GM23248 (cell line): ENCODE measurements at regions not wholly inside any gene's neighbourhood (a gene's known extent, or its start where the extent isn't known, plus 50 kb on each side); places are given as distances from the start of the nearest gene placed in this dataset.

ENCODE experiments used
- DNase-seq: peaks from one replicate; pipeline ENCODE4 v3.0.0-alpha.2; 2015
- H2AFZ ChIP-seq: fragments of 200-600 bp; sonication (generic); 2 replicates; pipeline ENCODE4 v1.6.1; 2016; ENCODE audit warnings: antibody characterized with exemption
- H3F3A ChIP-seq: fragments of 200-600 bp; sonication (generic); 2 replicates; pipeline ENCODE4 v1.6.1; 2016; ENCODE audit warnings: mild to moderate bottlenecking, antibody characterized with exemption, mixed run types; ENCODE audit not compliant: insufficient read depth
- H3K27ac ChIP-seq: fragments of 200-600 bp; sonication (generic); 2 replicates; pipeline ENCODE4 v1.5.1; 2016; ENCODE audit warnings: mild to moderate bottlenecking
- H3K27me3 ChIP-seq: fragments of 200-600 bp; sonication (generic); replicated peaks from 2 replicates; pipeline ENCODE4 v1.6.1; 2016; ENCODE audit warnings: mild to moderate bottlenecking; ENCODE audit not compliant: insufficient read depth
- H3K36me3 ChIP-seq: fragments of 200-600 bp; sonication (generic); 2 replicates; pipeline ENCODE4 v1.6.1; 2016; ENCODE audit warnings: low read depth, mild to moderate bottlenecking
- H3K4me1 ChIP-seq: fragments of 200-600 bp; sonication (generic); 2 replicates; pipeline ENCODE4 v1.6.1; 2016; ENCODE audit warnings: mild to moderate bottlenecking; ENCODE audit not compliant: insufficient read depth
- H3K4me2 ChIP-seq: fragments of 200-600 bp; sonication (generic); one replicate; pipeline ENCODE4 v1.6.1; 2016; ENCODE audit warnings: mild to moderate bottlenecking; ENCODE audit not compliant: unreplicated experiment
- H3K4me3 ChIP-seq: fragments of 200-600 bp; sonication (generic); 2 replicates; pipeline ENCODE4 v1.5.1; 2016; ENCODE audit warnings: mild to moderate bottlenecking
- H3K79me2 ChIP-seq: fragments of 200-600 bp; sonication (generic); 2 replicates; pipeline ENCODE4 v1.6.1; 2016; ENCODE audit warnings: mild to moderate bottlenecking; ENCODE audit not compliant: insufficient read depth
- H3K9ac ChIP-seq: fragments of 200-600 bp; sonication (generic); 2 replicates; pipeline ENCODE4 v1.6.1; 2016; ENCODE audit warnings: mild to moderate bottlenecking
- H3K9me2 ChIP-seq: fragments of 200-600 bp; sonication (generic); 2 replicates; pipeline ENCODE4 v1.6.1; 2016; ENCODE audit warnings: mixed run types, mild to moderate bottlenecking, moderate library complexity; ENCODE audit not compliant: insufficient read depth
- H3K9me3 ChIP-seq: fragments of 200-600 bp; sonication (generic); one replicate; pipeline ENCODE4 v1.6.1; 2017; ENCODE audit warnings: low read depth
- H4K20me1 ChIP-seq: fragments of 200-600 bp; sonication (generic); 2 replicates; pipeline ENCODE4 v1.6.0; 2016; ENCODE audit not compliant: insufficient read depth
- EZH2 ChIP-seq: fragments of 200-600 bp; sonication (generic); IDR thresholded peaks from 2 replicates; pipeline ENCODE4 v1.6.1; 2018; ENCODE audit warnings: antibody characterized with exemption, mild to moderate bottlenecking; ENCODE audit not compliant: insufficient read depth, poor library complexity, severe bottlenecking
- EZH2phosphoT487 ChIP-seq: fragments of 200-600 bp; sonication (generic); IDR thresholded peaks from 2 replicates; pipeline ENCODE4 v1.6.1; 2018; ENCODE audit warnings: antibody characterized with exemption, moderate library complexity, mild to moderate bottlenecking, low read depth; ENCODE audit not compliant: insufficient read depth
- WGBS, 2 experiments: methylation state at CpG; one replicate each; pipeline ENCODE4 v1.1.6; 2015 to 2017; ENCODE audit warnings: low lambda C conversion rate in 2 of 2, low coverage in 1 of 2; ENCODE audit errors: missing lambda C conversion rate in 2 of 2; 5-methylcytosine and 5-hydroxymethylcytosine counted together
- in situ Hi-C: fragments of 300-500 bp; cut with MboI; formaldehyde crosslinking; loops from 2 replicates; pipeline ENCODE4 v1.15.0; 2020

GRCh38 chr11:129734654-129735053, 81.0 kb upstream of the TMEM45B start:
- no peak for TF ChIP-seq EZH2phosphoT487
- no peak for TF ChIP-seq EZH2
- Histone ChIP-seq H3K4me2 (no peak overlapping the region), H3F3A (no peaks in the 10 kb centered on the region), H3K4me3 (no peak overlapping the region), H4K20me1 (no peaks in the 10 kb centered on the region), H3K79me2 (no peaks in the 10 kb centered on the region), H3K36me3 (no peaks in the 10 kb centered on the region), H3K27me3 (peaks cover 75% of the 10 kb centered on the region), H3K4me1 (no peaks in the 10 kb centered on the region), H3K27ac (no peak overlapping the region), H3K9me2 (no peaks in the 10 kb centered on the region), H3K9ac (no peak overlapping the region), H2AFZ (no peak overlapping the region), H3K9me3 (no peaks in the 10 kb centered on the region)
- in situ Hi-C loops: loop anchor here (25.0 kb wide), 1 partner anchor 622 kb away; no protein-coding TSS in a partner anchor
- DNase-seq: no peak
- 47 to 56% methylated on average over 7 of the region's 7 CpGs for WGBS, 2 experiments

GRCh38 chr11:129737831-129738230, 77.8 kb upstream of the TMEM45B start:
- Histone ChIP-seq H3F3A (no peaks in the 10 kb centered on the region), H3K79me2 (no peaks in the 10 kb centered on the region), H4K20me1 (no peaks in the 10 kb centered on the region), H3K27me3 (peaks cover 70% of the 10 kb centered on the region), H3K4me3 (no peak overlapping the region), H3K4me1 (no peaks in the 10 kb centered on the region), H3K36me3 (no peaks in the 10 kb centered on the region), H3K9me2 (no peaks in the 10 kb centered on the region), H3K9me3 (no peaks in the 10 kb centered on the region), H3K27ac (no peak overlapping the region), H3K9ac (no peak overlapping the region), H3K4me2 (no peak overlapping the region), H2AFZ (no peak overlapping the region)
- in situ Hi-C loops: loop anchor here (25.0 kb wide), 1 partner anchor 626 kb away; no protein-coding TSS in a partner anchor
- TF ChIP-seq EZH2phosphoT487: no peak
- TF ChIP-seq EZH2: no peak
- 15 to 16% methylated on average over 11 of the region's 11 CpGs for WGBS, 2 experiments
- no peak for DNase-seq

GRCh38 chr11:129738242-129738641, 77.4 kb upstream of the TMEM45B start:
- 24 to 26% methylated on average over 2 of the region's 2 CpGs for WGBS, 2 experiments
- no peaks in the 10 kb centered on the region for H3K4me1 ChIP-seq
- no peak overlapping the region for H3K4me2 ChIP-seq
- H3F3A ChIP-seq: no peaks in the 10 kb centered on the region
- no peaks in the 10 kb centered on the region for H3K9me3 ChIP-seq
- no peaks in the 10 kb centered on the region for H3K36me3 ChIP-seq
- H2AFZ ChIP-seq: no peak overlapping the region
- no peak overlapping the region for H3K4me3 ChIP-seq
- no peaks in the 10 kb centered on the region for H4K20me1 ChIP-seq
- H3K79me2 ChIP-seq: no peaks in the 10 kb centered on the region
- H3K9ac ChIP-seq: no peak overlapping the region
- DNase-seq: no peak
- in situ Hi-C loops: loop anchor here (25.0 kb wide), 1 partner anchor 626 kb away; no protein-coding TSS in a partner anchor
- no peak overlapping the region for H3K27ac ChIP-seq
- H3K27me3 ChIP-seq: peaks cover 71% of the 10 kb centered on the region
- TF ChIP-seq EZH2: no peak
- no peak for TF ChIP-seq EZH2phosphoT487
- H3K9me2 ChIP-seq: no peaks in the 10 kb centered on the region

GRCh38 chr11:129739339-129739738, 76.3 kb upstream of the TMEM45B start:
- Histone ChIP-seq H3K4me3 (no peak overlapping the region), H2AFZ (no peak overlapping the region), H3K4me1 (no peaks in the 10 kb centered on the region), H3K36me3 (no peaks in the 10 kb centered on the region), H4K20me1 (no peaks in the 10 kb centered on the region), H3K9me2 (no peaks in the 10 kb centered on the region), H3K9ac (no peak overlapping the region), H3K27me3 (peaks cover 70% of the 10 kb centered on the region), H3K79me2 (no peaks in the 10 kb centered on the region), H3K27ac (no peak overlapping the region), H3F3A (no peaks in the 10 kb centered on the region), H3K9me3 (no peaks in the 10 kb centered on the region), H3K4me2 (no peak overlapping the region)
- WGBS, 2 experiments: 50 to 52% methylated on average over 4 of the region's 4 CpGs
- TF ChIP-seq EZH2: no peak
- TF ChIP-seq EZH2phosphoT487: no peak
- no peak for DNase-seq
- in situ Hi-C loops: loop anchor here (25.0 kb wide), 1 partner anchor 627 kb away; no protein-coding TSS in a partner anchor

GRCh38 chr11:129740125-129740719, 75.4 kb upstream of the TMEM45B start:
- H2AFZ ChIP-seq: no peak overlapping the region
- H3K9me3 ChIP-seq: no peaks in the 10 kb centered on the region
- no peaks in the 10 kb centered on the region for H4K20me1 ChIP-seq
- in situ Hi-C loops: loop anchor here (25.0 kb wide), 1 partner anchor 628 kb away; no protein-coding TSS in a partner anchor
- H3F3A ChIP-seq: no peaks in the 10 kb centered on the region
- H3K4me3 ChIP-seq: no peak overlapping the region
- H3K4me1 ChIP-seq: no peaks in the 10 kb centered on the region
- H3K9ac ChIP-seq: no peak overlapping the region
- TF ChIP-seq EZH2phosphoT487: no peak
- TF ChIP-seq EZH2: no peak
- H3K79me2 ChIP-seq: no peaks in the 10 kb centered on the region
- no peaks in the 10 kb centered on the region for H3K9me2 ChIP-seq
- H3K27me3 ChIP-seq: peaks cover 74% of the 10 kb centered on the region
- no peak overlapping the region for H3K27ac ChIP-seq
- H3K36me3 ChIP-seq: no peaks in the 10 kb centered on the region
- H3K4me2 ChIP-seq: no peak overlapping the region
- WGBS, 2 experiments: 58 to 59% methylated on average over 4 of the region's 4 CpGs
- DNase-seq: no peak
